Endothelial cell of umbilical vein (primary cell): ENCODE measurements at regions not wholly inside any gene's neighbourhood (a gene's known extent, or its start where the extent isn't known, plus 50 kb on each side); places are given as distances from the start of the nearest gene placed in this dataset.

Source experiments
- BruUV-seq: library from RNA; stranded (reverse); fragments of 400-500 nt; replicated peaks from 2 replicates; lab custom pipeline; 2021; lab: Mats Ljungman, UMichigan
- CTCF ChIA-PET: fragments of 300-600, 350-600 bp; sonication (Branson Sonifier 250); formaldehyde crosslinking; loops from one replicate; lab custom pipeline; 2021; ENCODE audit warnings: antibody characterized with exemption, inconsistent platforms; lab: Charles Lee
- POLR2A ChIA-PET: fragments of 300-600, 350-600 bp; sonication (Branson Sonifier 250); formaldehyde crosslinking; loops from one replicate; lab custom pipeline; 2021; ENCODE audit warnings: antibody characterized with exemption, inconsistent platforms; lab: Charles Lee
- DNase-seq: peaks from one replicate; pipeline ENCODE4 v3.0.0-alpha.2; 2011; ENCODE audit warnings: low read depth, low spot score
- FAIRE-seq: peaks from 2 replicates; lab custom pipeline; 2011; peaks lifted over from hg19 to GRCh38; lab: Jason Lieb, UNC
- H2AFZ ChIP-seq: 2 replicates; pipeline ENCODE4 v1.6.0; 2012; ENCODE audit warnings: low read depth, low read length, control low read depth, inconsistent platforms
- H3K27ac ChIP-seq: 2 replicates; pipeline ENCODE4 v1.5.1; 2011; ENCODE audit warnings: low read depth, mild to moderate bottlenecking, control low read depth, low read length, moderate library complexity; ENCODE audit not compliant: insufficient read depth
- H3K27me3 ChIP-seq, 2 experiments: 2 replicates each; pipeline versions ENCODE4 v1.6.0 to v1.6.1; 2011; ENCODE audit warnings: low read length in 2 of 2, mixed read lengths in 1 of 2; ENCODE audit not compliant: control insufficient read depth in 2 of 2, insufficient read depth in 2 of 2
- H3K36me3 ChIP-seq, 2 experiments: 2 replicates in 1 of 2; 3 replicates in 1 of 2; pipeline ENCODE4 v1.5.1; 2011; ENCODE audit warnings: low read length in 2 of 2, mild to moderate bottlenecking in 1 of 2, moderate library complexity in 1 of 2; ENCODE audit not compliant: control insufficient read depth in 2 of 2, insufficient read depth in 2 of 2; ENCODE audit errors: extremely low read depth in 1 of 2
- H3K4me1 ChIP-seq: 3 replicates; pipeline ENCODE4 v1.5.1; 2011; ENCODE audit warnings: mild to moderate bottlenecking, low read length; ENCODE audit not compliant: control insufficient read depth, insufficient read depth; ENCODE audit errors: extremely low read depth
- H3K4me2 ChIP-seq: 2 replicates; pipeline ENCODE4 v1.6.1; 2011; ENCODE audit warnings: low read length, control low read depth, mixed read lengths; ENCODE audit not compliant: insufficient read depth
- H3K4me3 ChIP-seq, 3 experiments: fragments of 200-600 bp in 1 of 3; sonication (generic), shearing (Covaris generic) in 1 of 3; replicated peaks in 1 of 3; 2 replicates each; pipeline ENCODE4 v1.5.1; 2011 to 2016; ENCODE audit warnings: control low read depth in 3 of 3, low read length in 3 of 3, mild to moderate bottlenecking in 2 of 3, inconsistent platforms in 1 of 3, low read depth in 1 of 3, moderate library complexity in 1 of 3; ENCODE audit not compliant: insufficient read depth in 1 of 3
- H3K79me2 ChIP-seq: 2 replicates; pipeline ENCODE4 v1.6.0; 2012; ENCODE audit warnings: low read length, inconsistent platforms; ENCODE audit not compliant: control insufficient read depth, insufficient read depth
- H3K9ac ChIP-seq: replicated peaks from 2 replicates; pipeline ENCODE3; 2011; ENCODE audit warnings: low read length, control low read depth; ENCODE audit not compliant: insufficient read depth; ENCODE audit errors: extremely low read depth
- H3K9me1 ChIP-seq: replicated peaks from 3 replicates; pipeline ENCODE4 v1.6.0; 2011; ENCODE audit warnings: mild to moderate bottlenecking, low read length; ENCODE audit not compliant: control insufficient read depth, insufficient read depth; ENCODE audit errors: extremely low read depth
- H3K9me3 ChIP-seq: replicated peaks from 2 replicates; pipeline ENCODE4 v1.5.1; 2012; ENCODE audit warnings: low read length, inconsistent platforms; ENCODE audit not compliant: control insufficient read depth, insufficient read depth
- H4K20me1 ChIP-seq: replicated peaks from 2 replicates; pipeline ENCODE3; 2011; ENCODE audit warnings: mild to moderate bottlenecking, low read length; ENCODE audit not compliant: control insufficient read depth, insufficient read depth; ENCODE audit errors: extremely low read depth
- CTCF ChIP-seq, 2 donors: IDR thresholded peaks; 1 replicate in 1 of 2; 2 replicates in 1 of 2; pipeline ENCODE4 v1.5.1; 2011; ENCODE audit warnings: low read length in 2 of 2, mild to moderate bottlenecking in 2 of 2, moderate library complexity in 2 of 2, control low read depth in 1 of 2, inconsistent platforms in 1 of 2, low read depth in 1 of 2; ENCODE audit not compliant: insufficient read depth in 1 of 2; ENCODE audit errors: extremely low read depth in 1 of 2
- EZH2 ChIP-seq: IDR thresholded peaks from 2 replicates; pipeline ENCODE4 v1.6.1; 2012; ENCODE audit warnings: borderline replicate concordance, low read depth, mild to moderate bottlenecking, moderate library complexity, low read length, inconsistent platforms; ENCODE audit not compliant: severe bottlenecking
- FOS ChIP-seq: IDR thresholded peaks from 2 replicates; pipeline ENCODE4 v1.6.1; 2011; ENCODE audit warnings: mild to moderate bottlenecking, low read length, moderate library complexity, borderline replicate concordance; ENCODE audit not compliant: insufficient read depth
- GATA2 ChIP-seq: IDR thresholded peaks from 2 replicates; pipeline ENCODE4 v1.7.0; 2011; ENCODE audit warnings: low read depth, mild to moderate bottlenecking, moderate library complexity, mixed read lengths, low read length; ENCODE audit not compliant: insufficient read length, insufficient read depth
- JUN ChIP-seq: IDR thresholded peaks from 2 replicates; pipeline ENCODE4 v1.6.1; 2011; ENCODE audit warnings: borderline replicate concordance, low read depth; ENCODE audit not compliant: insufficient read length, insufficient read depth
- MAX ChIP-seq: IDR thresholded peaks from 2 replicates; pipeline ENCODE4 v1.6.1; 2011; ENCODE audit not compliant: insufficient read depth, insufficient read length
- MYC ChIP-seq: IDR thresholded peaks from one replicate; pipeline ENCODE4 v1.6.1; 2011; ENCODE audit warnings: mild to moderate bottlenecking, low read depth, low read length
- POLR2A ChIP-seq: IDR thresholded peaks from 2 replicates; pipeline ENCODE4 v1.6.1; 2012; ENCODE audit warnings: low read depth, mild to moderate bottlenecking, control low read depth, low read length
- POLR2AphosphoS5 ChIP-seq: IDR thresholded peaks from 2 replicates; pipeline ENCODE4 v1.6.1; 2012; ENCODE audit warnings: low read depth, mild to moderate bottlenecking, control low read depth, low read length, moderate library complexity; ENCODE audit not compliant: insufficient read depth
- dilution Hi-C: fragments of 300-500 bp; cut with MboI; formaldehyde crosslinking; loops from one replicate; pipeline ENCODE4 v1.15.0; 2019; ENCODE audit warnings: low sequenced_read_pairs; ENCODE audit not compliant: extremely low pct_ligation_motif_present
- intact Hi-C: fragments of 100-400 bp; cut with micrococcal nuclease; formaldehyde crosslinking; loops from one replicate; pipeline ENCODE4 v1.10.0; 2022

- TF ChIP-seq FOS (no peak), GATA2 (no peak), MYC (no peak), JUN (no peak), CTCF (IDR thresholded peaks at IDR 0.05; ENCODE audit: extremely low read depth in 1 of 2, insufficient read depth in 1 of 2, low read depth in 1 of 2, low read length in 2 of 2) (no peak), POLR2AphosphoS5 (no peak), MAX (no peak), EZH2 (no peak), POLR2A (no peak)
- ChIA-PET POLR2A (no interaction called here), CTCF (interaction anchor here (1.2 kb wide), 1 partner anchor 16 kb away, joined by 4 read pairs; no protein-coding TSS in a partner anchor)
- Histone ChIP-seq H3K9me3 (peaks cover 5% of the 10 kb centered on the region), H4K20me1 (no peaks in the 10 kb centered on the region), H3K4me1 (no peaks in the 10 kb centered on the region), H3K27ac (no peak overlapping the region), H3K79me2 (no peaks in the 10 kb centered on the region), H3K9me1 (no peaks in the 10 kb centered on the region), H3K27me3 (no peaks in the 10 kb centered on the region), H3K36me3 (no peaks in the 10 kb centered on the region), H3K4me3 (no peak overlapping the region), H3K4me2 (no peak overlapping the region), H2AFZ (no peak overlapping the region), H3K9ac (no peak overlapping the region)
- BruUV-seq, result no TSS peak
- intact Hi-C loops, result no loop called here
- FAIRE-seq (no peak), DNase-seq (no peak)
- dilution Hi-C loops, result no loop called here
Observed at GRCh38 chr4:175441256-175441655, 370.8 kb downstream of the GPM6A start.
